GM23248 (cell line): ENCODE measurements at regions not wholly inside any gene's neighbourhood (a gene's known extent, or its start where the extent isn't known, plus 50 kb on each side); places are given as distances from the start of the nearest gene placed in this dataset.

ENCODE experiments used
- DNase-seq: peaks from one replicate; pipeline ENCODE4 v3.0.0-alpha.2; 2015
- H2AFZ ChIP-seq: fragments of 200-600 bp; sonication (generic); 2 replicates; pipeline ENCODE4 v1.6.1; 2016; ENCODE audit warnings: antibody characterized with exemption
- H3F3A ChIP-seq: fragments of 200-600 bp; sonication (generic); 2 replicates; pipeline ENCODE4 v1.6.1; 2016; ENCODE audit warnings: mild to moderate bottlenecking, antibody characterized with exemption, mixed run types; ENCODE audit not compliant: insufficient read depth
- H3K27ac ChIP-seq: fragments of 200-600 bp; sonication (generic); 2 replicates; pipeline ENCODE4 v1.5.1; 2016; ENCODE audit warnings: mild to moderate bottlenecking
- H3K27me3 ChIP-seq: fragments of 200-600 bp; sonication (generic); replicated peaks from 2 replicates; pipeline ENCODE4 v1.6.1; 2016; ENCODE audit warnings: mild to moderate bottlenecking; ENCODE audit not compliant: insufficient read depth
- H3K36me3 ChIP-seq: fragments of 200-600 bp; sonication (generic); 2 replicates; pipeline ENCODE4 v1.6.1; 2016; ENCODE audit warnings: low read depth, mild to moderate bottlenecking
- H3K4me1 ChIP-seq: fragments of 200-600 bp; sonication (generic); 2 replicates; pipeline ENCODE4 v1.6.1; 2016; ENCODE audit warnings: mild to moderate bottlenecking; ENCODE audit not compliant: insufficient read depth
- H3K4me2 ChIP-seq: fragments of 200-600 bp; sonication (generic); one replicate; pipeline ENCODE4 v1.6.1; 2016; ENCODE audit warnings: mild to moderate bottlenecking; ENCODE audit not compliant: unreplicated experiment
- H3K4me3 ChIP-seq: fragments of 200-600 bp; sonication (generic); 2 replicates; pipeline ENCODE4 v1.5.1; 2016; ENCODE audit warnings: mild to moderate bottlenecking
- H3K79me2 ChIP-seq: fragments of 200-600 bp; sonication (generic); 2 replicates; pipeline ENCODE4 v1.6.1; 2016; ENCODE audit warnings: mild to moderate bottlenecking; ENCODE audit not compliant: insufficient read depth
- H3K9ac ChIP-seq: fragments of 200-600 bp; sonication (generic); 2 replicates; pipeline ENCODE4 v1.6.1; 2016; ENCODE audit warnings: mild to moderate bottlenecking
- H3K9me2 ChIP-seq: fragments of 200-600 bp; sonication (generic); 2 replicates; pipeline ENCODE4 v1.6.1; 2016; ENCODE audit warnings: mixed run types, mild to moderate bottlenecking, moderate library complexity; ENCODE audit not compliant: insufficient read depth
- H3K9me3 ChIP-seq: fragments of 200-600 bp; sonication (generic); one replicate; pipeline ENCODE4 v1.6.1; 2017; ENCODE audit warnings: low read depth
- H4K20me1 ChIP-seq: fragments of 200-600 bp; sonication (generic); 2 replicates; pipeline ENCODE4 v1.6.0; 2016; ENCODE audit not compliant: insufficient read depth
- EZH2 ChIP-seq: fragments of 200-600 bp; sonication (generic); IDR thresholded peaks from 2 replicates; pipeline ENCODE4 v1.6.1; 2018; ENCODE audit warnings: antibody characterized with exemption, mild to moderate bottlenecking; ENCODE audit not compliant: insufficient read depth, poor library complexity, severe bottlenecking
- EZH2phosphoT487 ChIP-seq: fragments of 200-600 bp; sonication (generic); IDR thresholded peaks from 2 replicates; pipeline ENCODE4 v1.6.1; 2018; ENCODE audit warnings: antibody characterized with exemption, moderate library complexity, mild to moderate bottlenecking, low read depth; ENCODE audit not compliant: insufficient read depth
- WGBS, 2 experiments: methylation state at CpG; one replicate each; pipeline ENCODE4 v1.1.6; 2015 to 2017; ENCODE audit warnings: low lambda C conversion rate in 2 of 2, low coverage in 1 of 2; ENCODE audit errors: missing lambda C conversion rate in 2 of 2; 5-methylcytosine and 5-hydroxymethylcytosine counted together
- in situ Hi-C: fragments of 300-500 bp; cut with MboI; formaldehyde crosslinking; loops from 2 replicates; pipeline ENCODE4 v1.15.0; 2020

DNA sequence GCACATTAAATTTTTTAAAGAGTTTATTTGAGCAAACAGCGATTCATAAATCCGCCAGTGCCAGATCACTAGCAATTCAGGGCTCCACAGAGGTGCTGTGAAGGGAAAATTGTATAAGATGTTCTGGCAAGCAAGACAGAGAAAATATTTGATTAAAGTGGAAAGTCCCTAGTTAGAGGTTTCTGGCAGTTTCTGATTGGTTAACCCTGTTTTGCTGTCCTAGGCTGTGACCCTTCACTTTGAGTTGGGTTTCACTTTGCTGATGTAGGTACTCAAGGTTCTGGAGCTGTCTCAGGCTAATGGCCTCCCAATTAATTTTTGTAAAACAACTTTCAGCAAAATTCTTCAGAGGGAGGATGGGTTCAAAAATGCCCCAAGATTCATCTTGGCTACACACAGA, 79.4 kb upstream of the NXPH1 start:
- no peaks in the 10 kb centered on the region for H3K36me3 ChIP-seq
- 57 to 72% methylated on average over 2 of the region's 2 CpGs for WGBS, 2 experiments
- no peaks in the 10 kb centered on the region for H3K9me2 ChIP-seq
- no peak overlapping the region for H3K4me3 ChIP-seq
- H3K4me1 ChIP-seq: no peaks in the 10 kb centered on the region
- no peak for DNase-seq
- no peak overlapping the region for H3K9ac ChIP-seq
- H3K4me2 ChIP-seq: no peak overlapping the region
- no peaks in the 10 kb centered on the region for H3K9me3 ChIP-seq
- no peaks in the 10 kb centered on the region for H3F3A ChIP-seq
- no peak overlapping the region for H3K27ac ChIP-seq
- in situ Hi-C loops: no loop called here
- no peaks in the 10 kb centered on the region for H3K79me2 ChIP-seq
- H2AFZ ChIP-seq: no peak overlapping the region
- H3K27me3 ChIP-seq: no peaks in the 10 kb centered on the region
- TF ChIP-seq EZH2: no peak
- no peak for TF ChIP-seq EZH2phosphoT487
- H4K20me1 ChIP-seq: no peaks in the 10 kb centered on the region

DNA sequence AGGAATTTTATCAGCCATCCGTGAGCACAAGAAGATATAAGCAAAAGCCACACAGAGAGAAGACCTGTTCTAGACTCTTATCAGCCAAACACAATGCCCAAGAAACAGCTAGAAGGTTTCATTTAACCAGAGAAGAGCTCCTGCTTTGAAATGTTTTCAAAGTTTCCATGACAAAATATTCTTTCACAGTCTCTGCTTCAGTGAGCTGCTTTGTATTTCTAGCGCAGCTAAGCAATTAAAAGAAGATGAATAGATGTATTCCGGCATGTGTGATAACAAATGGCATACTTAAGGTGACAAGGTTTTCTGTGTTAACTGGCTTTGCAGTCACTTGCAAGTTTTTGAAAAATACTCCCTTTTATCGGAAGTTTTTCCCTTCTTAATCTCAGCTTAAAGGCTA, 78.9 kb upstream of the NXPH1 start:
- no peak overlapping the region for H3K4me3 ChIP-seq
- in situ Hi-C loops: no loop called here

DNA sequence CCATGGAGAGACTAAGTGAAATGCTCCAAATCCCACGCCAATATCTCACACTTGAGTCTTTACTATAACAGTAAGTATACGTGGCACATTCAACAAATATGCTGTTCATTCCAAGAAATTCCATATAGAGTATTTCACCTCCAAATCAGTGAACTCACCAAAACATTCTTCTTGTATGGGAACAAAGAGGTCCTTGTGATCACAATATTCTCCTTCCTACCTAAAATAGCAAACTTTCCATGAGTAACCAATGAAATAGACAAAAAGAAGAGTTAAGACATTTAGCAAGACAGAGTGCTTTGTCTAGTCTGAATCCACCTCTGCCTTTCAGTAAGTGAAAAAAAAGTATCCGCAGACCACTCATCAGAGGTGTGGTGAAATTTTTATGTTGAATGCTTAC, 77.3 kb upstream of the NXPH1 start:
- H3K27ac ChIP-seq: no peak overlapping the region
- DNase-seq: no peak
- in situ Hi-C loops: no loop called here

More for the DNA sequence above, 78.9 kb upstream of the NXPH1 start:
- TF ChIP-seq EZH2phosphoT487: no peak
- TF ChIP-seq EZH2: no peak
- Histone ChIP-seq H3K36me3 (no peaks in the 10 kb centered on the region), H3F3A (no peaks in the 10 kb centered on the region), H3K4me2 (no peak overlapping the region), H3K9me2 (no peaks in the 10 kb centered on the region), H3K9me3 (no peaks in the 10 kb centered on the region), H3K27ac (no peak overlapping the region), H4K20me1 (no peaks in the 10 kb centered on the region), H3K9ac (no peak overlapping the region), H3K27me3 (no peaks in the 10 kb centered on the region), H3K79me2 (no peaks in the 10 kb centered on the region), H3K4me1 (no peaks in the 10 kb centered on the region), H2AFZ (no peak overlapping the region)
- DNase-seq: no peak
- WGBS, 2 experiments: 34 to 39% methylated on average over 4 of the region's 4 CpGs

DNA sequence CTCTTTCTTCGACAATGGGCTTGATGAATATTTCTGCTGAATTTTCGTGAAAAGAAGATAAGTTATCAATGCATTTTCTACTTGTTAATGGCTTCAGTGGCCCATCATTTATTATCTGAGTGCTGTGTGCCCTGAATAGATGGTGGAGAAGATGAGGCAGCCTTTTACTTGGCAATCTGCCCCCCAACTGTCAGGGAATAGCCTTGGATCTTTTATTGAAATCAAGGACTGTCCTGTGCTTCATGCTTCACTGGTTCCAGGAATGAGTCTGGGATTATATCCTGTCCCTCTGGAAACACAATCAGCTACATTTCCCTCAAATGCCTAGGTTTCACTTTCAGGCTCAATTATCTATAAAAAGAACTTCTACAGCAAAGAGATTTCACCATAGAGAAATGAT, 75.9 kb upstream of the NXPH1 start:
- Histone ChIP-seq H3K9ac (no peak overlapping the region), H2AFZ (no peak overlapping the region), H3K79me2 (no peaks in the 10 kb centered on the region), H3K4me1 (no peaks in the 10 kb centered on the region), H3F3A (no peaks in the 10 kb centered on the region), H3K27me3 (no peaks in the 10 kb centered on the region), H4K20me1 (no peaks in the 10 kb centered on the region), H3K27ac (no peak overlapping the region), H3K36me3 (no peaks in the 10 kb centered on the region), H3K4me2 (no peak overlapping the region), H3K4me3 (no peak overlapping the region), H3K9me3 (no peaks in the 10 kb centered on the region), H3K9me2 (no peaks in the 10 kb centered on the region)
- WGBS, 2 experiments: 6 to 9% methylated on average over 2 of the region's 2 CpGs
- TF ChIP-seq EZH2: no peak
- no peak for TF ChIP-seq EZH2phosphoT487
- DNase-seq: no peak
- in situ Hi-C loops: no loop called here

More for the DNA sequence above, 77.3 kb upstream of the NXPH1 start:
- H2AFZ ChIP-seq: no peak overlapping the region
- H3K9me2 ChIP-seq: no peaks in the 10 kb centered on the region
- H3K9ac ChIP-seq: no peak overlapping the region
- H3K36me3 ChIP-seq: no peaks in the 10 kb centered on the region
- H3K4me1 ChIP-seq: no peaks in the 10 kb centered on the region
- no peak overlapping the region for H3K4me2 ChIP-seq
- H3K9me3 ChIP-seq: no peaks in the 10 kb centered on the region
- H3F3A ChIP-seq: no peaks in the 10 kb centered on the region
- WGBS, 2 experiments: 16 to 17% methylated on average over 3 of the region's 3 CpGs
- TF ChIP-seq EZH2phosphoT487 (no peak), EZH2 (no peak)
- H3K27me3 ChIP-seq: no peaks in the 10 kb centered on the region
- H4K20me1 ChIP-seq: no peaks in the 10 kb centered on the region
- no peaks in the 10 kb centered on the region for H3K79me2 ChIP-seq
- no peak overlapping the region for H3K4me3 ChIP-seq

DNA sequence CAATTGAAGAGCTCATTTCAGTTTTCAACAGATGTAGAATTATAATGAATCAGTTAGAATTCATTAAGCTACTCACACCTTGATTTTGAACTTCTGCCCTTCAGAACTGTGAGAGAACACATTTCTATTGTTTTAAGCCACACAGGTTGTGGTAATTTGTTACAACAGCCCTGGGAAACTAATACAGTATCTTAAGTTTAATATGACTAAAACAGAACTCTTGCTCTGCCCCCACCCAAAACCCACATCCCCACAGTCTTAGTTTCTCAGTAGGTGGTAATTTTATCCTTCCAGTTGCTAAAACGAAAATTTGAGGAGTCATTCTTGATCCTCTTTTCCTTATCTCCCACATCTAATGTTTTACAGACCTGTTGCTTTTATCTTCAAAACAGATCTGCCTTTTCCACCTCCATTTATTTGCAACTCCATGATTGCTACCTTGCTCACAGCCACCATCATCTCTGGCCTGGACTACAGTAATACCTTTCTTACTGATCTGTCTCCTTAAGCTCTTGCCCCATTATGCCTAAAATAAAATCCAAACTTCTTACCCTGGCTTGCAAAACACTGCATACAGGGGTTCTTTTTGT, 72.8 kb upstream of the NXPH1 start:
- TF ChIP-seq EZH2phosphoT487: no peak
- no peak for TF ChIP-seq EZH2
- no peaks in the 10 kb centered on the region for H3K27me3 ChIP-seq

More for the DNA sequence above, 72.8 kb upstream of the NXPH1 start:
- Histone ChIP-seq H3K36me3 (no peaks in the 10 kb centered on the region), H2AFZ (no peak overlapping the region), H3F3A (no peaks in the 10 kb centered on the region), H3K27ac (no peak overlapping the region), H3K4me1 (no peaks in the 10 kb centered on the region), H3K9me3 (no peaks in the 10 kb centered on the region), H3K9ac (no peak overlapping the region), H3K4me3 (no peak overlapping the region), H3K79me2 (no peaks in the 10 kb centered on the region), H3K9me2 (no peaks in the 10 kb centered on the region), H3K4me2 (no peak overlapping the region), H4K20me1 (no peaks in the 10 kb centered on the region)
- no peak for DNase-seq
- in situ Hi-C loops: no loop called here
- WGBS, 2 experiments: 0% methylated on average over 1 of the region's 1 CpG
